ENCODE measurements at regions not wholly inside any gene's neighbourhood (a gene's known extent, or its start where the extent isn't known, plus 50 kb on each side); places are given as distances from the start of the nearest gene placed in this dataset.
A peak's percentile ranks its signal among the peaks of the same experiment; 100 is the strongest.
"Not testable (repeated sequence)": the region's sequence is repeated elsewhere in the genome, so short reads cannot be mapped to it uniquely, and the experiment has no call there.

- DNase-seq: peak; percentile 23
These were observed 222.8 kb upstream of the PRKCQ start for GRCh38 chr10:6802759-6803426.

- no peak for DNase-seq
These were observed 216.2 kb upstream of the PRKCQ start for GRCh38 chr10:6796231-6796630.

- DNase-seq: no peak
These were observed 215.5 kb upstream of the PRKCQ start for GRCh38 chr10:6795541-6795940.

- not testable (repeated sequence) for DNase-seq
These were observed 214.8 kb upstream of the PRKCQ start for GRCh38 chr10:6794841-6795240.

- DNase-seq: no peak
These were observed 214.4 kb upstream of the PRKCQ start for GRCh38 chr10:6794441-6794840.

GRCh38 chr10:6788731-6789130, 208.7 kb upstream of the PRKCQ start:
- no peak for DNase-seq

- no peak for DNase-seq
These were observed 208.2 kb upstream of the PRKCQ start for GRCh38 chr10:6788231-6788630.

- DNase-seq: no peak
These were observed 207.6 kb upstream of the PRKCQ start for GRCh38 chr10:6787718-6788117.

- no peak for DNase-seq
These were observed 207.0 kb upstream of the PRKCQ start for GRCh38 chr10:6787091-6787490.

GRCh38 chr10:6786579-6787031, 206.5 kb upstream of the PRKCQ start:
- peak; percentile 4 for DNase-seq

- DNase-seq: not testable (repeated sequence)
These were observed 204.4 kb upstream of the PRKCQ start for GRCh38 chr10:6784429-6784828.

- no peak for DNase-seq
These were observed 203.4 kb upstream of the PRKCQ start for GRCh38 chr10:6783471-6783870.

GRCh38 chr10:6782378-6782777, 202.3 kb upstream of the PRKCQ start:
- DNase-seq: no peak

GRCh38 chr10:6781133-6781770, 201.2 kb upstream of the PRKCQ start:
- DNase-seq: no peak

GRCh38 chr10:6780008-6780677, 200.1 kb upstream of the PRKCQ start:
- no peak for DNase-seq

- DNase-seq: no peak
These were observed 199.1 kb upstream of the PRKCQ start for GRCh38 chr10:6778992-6779701.

GRCh38 chr10:6776170-6776569, 196.1 kb upstream of the PRKCQ start:
- no peak for DNase-seq

GRCh38 chr10:6774406-6774805, 194.3 kb upstream of the PRKCQ start:
- DNase-seq: no peak

GRCh38 chr10:6771331-6771730, 191.3 kb upstream of the PRKCQ start:
- DNase-seq: no peak

- no peak for DNase-seq
These were observed 190.8 kb upstream of the PRKCQ start for GRCh38 chr10:6770846-6771245.

- no peak for DNase-seq
These were observed 189.8 kb upstream of the PRKCQ start for GRCh38 chr10:6769704-6770417.

- DNase-seq: no peak
These were observed 186.2 kb upstream of the PRKCQ start for GRCh38 chr10:6766131-6766801.

Measured in hematopoietic multipotent progenitor cell treated with erythropoietin and hydrocortisone succinate and interleukin-3 and kit ligand, for 6 days (in vitro differentiated cells).